Psoas muscle (tissue), 7 donors: ENCODE measurements at regions not wholly inside any gene's neighbourhood (a gene's known extent, or its start where the extent isn't known, plus 50 kb on each side); places are given as distances from the start of the nearest gene placed in this dataset.

Source experiments
- ATAC-seq, 4 donors: fragments of 200-7000 bp; cut with Tn5 transposase; one replicate each; pipeline ENCODE4 v1.9.1; 2020; ENCODE audit warnings: moderate library complexity in 3 of 4, mild to moderate bottlenecking in 2 of 4
- DNase-seq, 2 donors: peaks; one replicate each; pipeline ENCODE4 v3.0.0-alpha.2; 2020
- H3K27ac ChIP-seq: fragments of 200-600 bp; one replicate; pipeline ENCODE4 v1.8.0; 2022
- H3K27me3 ChIP-seq, 3 donors: fragments of 200-600 bp in 1 of 3; one replicate each; pipeline versions ENCODE4 v1.6.1 to v1.8.0; 2013 to 2022; ENCODE audit warnings: low read length in 2 of 3, mild to moderate bottlenecking in 2 of 3, moderate library complexity in 1 of 3; ENCODE audit not compliant: insufficient read depth in 3 of 3
- H3K36me3 ChIP-seq, 2 donors: fragments of 200-600 bp in 1 of 2; one replicate each; pipeline versions ENCODE4 v1.6.1 to v1.8.0; 2013 to 2022; ENCODE audit warnings: low read depth in 1 of 2, mild to moderate bottlenecking in 1 of 2, moderate library complexity in 1 of 2; ENCODE audit not compliant: insufficient read depth in 1 of 2
- H3K4me1 ChIP-seq: fragments of 200-600 bp; one replicate; pipeline ENCODE4 v1.8.0; 2022
- H3K4me3 ChIP-seq: fragments of 200-600 bp; one replicate; pipeline ENCODE4 v1.8.0; 2022; ENCODE audit warnings: mild to moderate bottlenecking
- H3K9me3 ChIP-seq: fragments of 200-600 bp; one replicate; pipeline ENCODE4 v1.8.0; 2022
- WGBS, 3 donors: extraction: QIAGEN DNeasy Blood & Tissue Kit; methylation state at CpG; one replicate each; pipeline versions ENCODE4 v1.1.6 to v1.1.7; 2013; 5-methylcytosine and 5-hydroxymethylcytosine counted together
- intact Hi-C, 2 donors: fragments of 100-400 bp; cut with DNase I; formaldehyde crosslinking; loops; one replicate each; pipeline versions ENCODE4 v1.11.0 to v1.14.2; 2022
- TF ChIP-seq, protein P1 (sequence below): fragments of 200-600 bp; IDR thresholded peaks from one replicate; pipeline ENCODE4 v1.8.0; 2022; ENCODE audit warnings: antibody characterized with exemption
- donor health status: healthy with polysubstance abuse.
- donor health status: DM: no; HTN: no; CAD: no; lungs with moderate emphysema.
- donor health status: Bipolar disorder and iron deficiency.
- donor health status: healthy.
- donor health status: DM: yes; HTN: yes; CAD: no.
- donor health status: DM: no; HTN: no; CAD: no.
- donor health status: DM: yes; HTN: yes; CAD: no.

DNA sequence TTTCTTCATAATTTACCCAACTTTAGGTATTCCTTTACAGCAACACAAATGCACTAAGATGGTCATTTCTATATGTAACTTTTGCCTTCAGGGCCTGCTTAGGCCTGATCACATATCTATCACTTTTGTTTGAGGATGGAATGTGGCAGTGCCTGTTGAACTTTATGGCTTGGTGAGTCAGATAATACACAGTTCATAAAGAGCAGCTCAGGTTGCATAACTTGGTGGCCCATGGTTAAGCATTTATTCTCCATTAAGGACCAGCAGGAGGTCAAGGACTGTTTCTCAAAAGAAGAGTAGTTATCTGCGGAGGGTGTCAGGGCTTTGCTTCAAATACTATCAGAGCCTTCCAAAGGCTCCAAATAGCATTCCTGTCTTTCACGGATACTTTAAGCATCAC lies 124.1 kb upstream of the PDHA2 start:
- H3K4me3 ChIP-seq, result no peak overlapping the region
- H3K4me1 ChIP-seq, result no peaks in the 10 kb centered on the region
- DNase-seq, result no peak
- H3K36me3 ChIP-seq, result no peaks in the 10 kb centered on the region
- TF ChIP-seq, protein P1, sequence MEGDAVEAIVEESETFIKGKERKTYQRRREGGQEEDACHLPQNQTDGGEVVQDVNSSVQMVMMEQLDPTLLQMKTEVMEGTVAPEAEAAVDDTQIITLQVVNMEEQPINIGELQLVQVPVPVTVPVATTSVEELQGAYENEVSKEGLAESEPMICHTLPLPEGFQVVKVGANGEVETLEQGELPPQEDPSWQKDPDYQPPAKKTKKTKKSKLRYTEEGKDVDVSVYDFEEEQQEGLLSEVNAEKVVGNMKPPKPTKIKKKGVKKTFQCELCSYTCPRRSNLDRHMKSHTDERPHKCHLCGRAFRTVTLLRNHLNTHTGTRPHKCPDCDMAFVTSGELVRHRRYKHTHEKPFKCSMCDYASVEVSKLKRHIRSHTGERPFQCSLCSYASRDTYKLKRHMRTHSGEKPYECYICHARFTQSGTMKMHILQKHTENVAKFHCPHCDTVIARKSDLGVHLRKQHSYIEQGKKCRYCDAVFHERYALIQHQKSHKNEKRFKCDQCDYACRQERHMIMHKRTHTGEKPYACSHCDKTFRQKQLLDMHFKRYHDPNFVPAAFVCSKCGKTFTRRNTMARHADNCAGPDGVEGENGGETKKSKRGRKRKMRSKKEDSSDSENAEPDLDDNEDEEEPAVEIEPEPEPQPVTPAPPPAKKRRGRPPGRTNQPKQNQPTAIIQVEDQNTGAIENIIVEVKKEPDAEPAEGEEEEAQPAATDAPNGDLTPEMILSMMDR, result no peak
- intact Hi-C loops, result no loop called here
- H3K9me3 ChIP-seq, result no peaks in the 10 kb centered on the region
- WGBS, 3 donors, result 80 to 86% (median 83%) methylated on average over 2 of the region's 2 CpGs
- H3K27ac ChIP-seq, result no peak overlapping the region
- no peak for ATAC-seq
- no peaks in the 10 kb centered on the region for H3K27me3 ChIP-seq

DNA sequence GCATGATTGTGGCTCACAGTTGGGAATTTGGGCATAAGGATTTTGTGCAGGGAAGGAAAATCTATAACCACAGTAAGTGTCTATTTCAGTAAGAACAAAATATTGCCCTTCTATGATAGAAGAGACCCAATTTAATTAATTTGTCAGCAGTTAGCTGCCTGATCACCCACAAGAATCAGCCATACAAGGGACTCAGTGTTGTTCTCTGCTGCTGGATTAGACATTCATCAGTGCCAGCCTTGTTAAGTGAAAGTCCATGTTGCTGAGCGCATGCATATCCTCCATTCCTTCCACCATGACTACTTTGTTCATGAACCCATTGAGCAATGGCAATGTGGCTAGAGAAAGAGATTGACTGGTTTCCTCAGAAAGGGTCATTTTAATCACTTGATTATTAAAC lies 125.3 kb upstream of the PDHA2 start:
- no peak for ATAC-seq
- Histone ChIP-seq H3K9me3 (no peaks in the 10 kb centered on the region), H3K27ac (no peak overlapping the region), H3K36me3 (no peaks in the 10 kb centered on the region), H3K4me3 (no peak overlapping the region), H3K4me1 (no peaks in the 10 kb centered on the region), H3K27me3 (no peaks in the 10 kb centered on the region)
- 94 to 100% (median 96%) methylated on average over 1 of the region's 1 CpG for whole genome bisulfite sequencing, 3 donors
- DNase-seq, result no peak
- TF ChIP-seq, protein P1, result no peak
- intact Hi-C loops, result no loop called here

DNA sequence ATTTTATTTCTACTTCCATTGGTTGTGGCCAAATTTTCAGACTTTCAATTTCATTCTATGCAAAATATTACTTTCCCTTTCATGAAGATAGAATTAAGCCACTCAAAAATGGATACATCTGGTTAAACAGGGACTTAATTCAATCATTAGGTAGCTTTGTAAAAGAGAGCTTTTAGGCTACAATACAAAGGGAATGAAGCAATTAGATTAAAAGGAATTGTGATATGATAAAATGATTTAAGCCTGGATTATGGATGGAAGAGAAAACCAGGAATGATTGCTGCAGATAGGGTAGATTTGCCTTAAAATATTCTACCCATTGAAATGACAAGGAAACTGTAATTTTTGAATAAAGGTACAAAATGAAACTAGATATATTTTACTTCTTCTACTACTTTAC lies 134.6 kb upstream of the PDHA2 start:
- Histone ChIP-seq H3K27me3 (no peaks in the 10 kb centered on the region), H3K36me3 (no peaks in the 10 kb centered on the region), H3K4me3 (no peak overlapping the region), H3K9me3 (no peaks in the 10 kb centered on the region), H3K27ac (no peak overlapping the region), H3K4me1 (no peaks in the 10 kb centered on the region)
- TF ChIP-seq, protein P1, result no peak
- intact Hi-C loops, result no loop called here
- ATAC-seq (no peak), DNase-seq (no peak)

DNA sequence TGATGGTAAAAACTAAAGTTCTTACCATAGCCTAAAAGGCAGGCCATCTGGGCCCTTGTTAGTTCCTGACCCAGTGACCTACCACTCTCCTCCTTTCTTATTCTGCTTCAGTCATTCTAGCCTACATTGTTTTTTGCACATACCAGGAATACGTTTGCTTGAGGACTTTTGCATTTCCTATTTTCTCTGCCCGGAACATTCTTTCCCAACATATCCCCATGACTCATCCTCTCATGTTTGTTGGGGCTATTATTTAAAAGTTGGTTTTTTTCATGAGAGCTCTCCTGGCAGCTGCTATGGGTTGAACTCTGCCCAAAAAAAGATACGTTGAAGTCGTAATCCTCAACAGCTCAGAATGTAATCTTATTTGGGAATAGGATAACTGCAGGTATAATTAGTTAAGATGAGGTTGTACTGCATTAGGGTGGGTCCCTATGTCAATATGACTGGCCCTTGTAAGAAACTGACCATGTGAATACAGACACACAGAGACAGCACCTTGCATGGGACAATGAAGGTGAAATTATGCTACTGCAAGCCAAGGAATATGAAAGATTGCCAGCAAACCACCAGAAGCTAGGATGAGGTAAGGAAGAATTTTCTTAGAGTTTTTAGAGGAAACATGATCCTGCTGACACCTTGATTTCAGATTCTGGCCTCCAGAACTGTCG lies 138.3 kb upstream of the PDHA2 start:
- H3K4me3 ChIP-seq, result no peak overlapping the region
- intact Hi-C loops, result no loop called here
- ATAC-seq (peak in 2 of 4 donors; percentile 20 to 38), DNase-seq (no peak)
- WGBS, 3 donors, result 39 to 53% (median 48%) methylated on average over 5 of the region's 5 CpGs
- H3K36me3 ChIP-seq, result no peaks in the 10 kb centered on the region
- H3K4me1 ChIP-seq, result no peaks in the 10 kb centered on the region
- H3K27me3 ChIP-seq, result no peaks in the 10 kb centered on the region
- TF ChIP-seq, protein P1, result no peak
- no peaks in the 10 kb centered on the region for H3K9me3 ChIP-seq
- H3K27ac ChIP-seq, result no peak overlapping the region

DNA sequence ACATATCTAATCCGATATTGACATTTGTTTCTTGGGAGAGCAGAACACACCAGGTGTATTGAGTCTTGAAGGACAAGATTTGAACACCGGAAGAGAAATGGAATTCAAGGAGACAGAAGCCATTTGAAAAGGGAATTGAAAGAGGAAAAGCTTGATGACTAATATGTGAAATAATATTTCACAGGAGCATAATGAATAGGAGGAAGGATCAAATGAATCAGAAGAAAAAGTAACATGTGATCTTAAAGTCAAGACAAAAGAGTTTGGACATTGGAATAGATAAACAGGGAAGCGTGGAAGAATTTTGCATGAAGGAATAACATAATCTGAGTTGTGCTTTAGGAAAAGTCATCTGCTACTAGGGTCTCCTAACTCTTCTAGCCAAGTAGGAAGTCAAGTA lies 145.5 kb upstream of the PDHA2 start:
- Histone ChIP-seq H3K4me1 (no peaks in the 10 kb centered on the region), H3K9me3 (no peaks in the 10 kb centered on the region), H3K27me3 (no peaks in the 10 kb centered on the region), H3K27ac (no peak overlapping the region), H3K4me3 (no peak overlapping the region), H3K36me3 (no peaks in the 10 kb centered on the region)
- TF ChIP-seq, protein P1, result no peak
- intact Hi-C loops, result no loop called here
- DNase-seq (no peak), ATAC-seq (no peak)
- WGBS, 3 donors, result 92 to 98% (median 95%) methylated on average over 3 of the region's 3 CpGs
